ENCODE measurements at regions not wholly inside any gene's neighbourhood (a gene's known extent, or its start where the extent isn't known, plus 50 kb on each side); places are given as distances from the start of the nearest gene placed in this dataset.

DNA sequence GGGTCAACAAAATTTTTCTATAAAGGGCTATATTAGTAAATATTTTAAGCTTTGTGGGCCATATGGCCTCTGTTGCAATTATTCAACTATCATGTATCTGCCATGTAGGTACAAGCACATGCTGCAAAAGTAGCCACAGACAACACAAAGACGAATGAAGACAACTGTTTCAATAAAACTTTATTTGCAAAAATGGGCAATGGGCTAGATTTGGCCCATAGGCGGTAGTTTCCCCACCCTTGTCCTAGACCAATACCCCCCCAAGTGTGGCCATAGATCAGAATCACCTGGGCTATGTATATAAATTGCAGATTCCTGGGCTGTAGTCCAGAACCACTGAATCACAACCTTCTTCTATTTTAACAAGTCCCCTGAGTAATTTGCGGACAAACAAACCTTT lies 331.0 kb upstream of the PSMD7 start:
- Histone ChIP-seq H3K79me2 (ENCODE audit: insufficient read depth, low read length) (no peaks in the 10 kb centered on the region), H3K27ac (ENCODE audit: low read depth, low read length) (no peak overlapping the region), H3K4me1 (ENCODE audit: control insufficient read depth in 1 of 2, insufficient read depth in 2 of 2, low read length in 2 of 2) (no peaks in the 10 kb centered on the region), H2AFZ (ENCODE audit: low read depth, low read length, poor library complexity, severe bottlenecking) (no peak overlapping the region), H3K9ac (ENCODE audit: low read length) (no peak overlapping the region), H3K4me2 (ENCODE audit: low read length) (no peak overlapping the region), H3K4me3 (replicated peaks in 1 of 2; ENCODE audit: low read depth in 1 of 2, low read length in 2 of 2) (no peak overlapping the region), H3K9me3 (ENCODE audit: control insufficient read depth in 1 of 2, insufficient read depth in 1 of 2, low read depth in 1 of 2, low read length in 2 of 2) (0 out of 4 replicates have a peak, but pooled peaks cover 0 to 4% of the 10 kb centered on the region in 2 experiments), H3K27me3 (ENCODE audit: insufficient read depth, low read length) (peaks cover 20% of the 10 kb centered on the region), H4K20me1 (ENCODE audit: insufficient read depth) (no peaks in the 10 kb centered on the region; the same call in 1 of the 2 replicates), H3K9me2 (ENCODE audit: insufficient read depth) (no peaks in the 10 kb centered on the region), H3K36me3 (ENCODE audit: control insufficient read depth in 1 of 2, insufficient read depth in 2 of 2, low read length in 2 of 2) (no peaks in the 10 kb centered on the region)
- RAD21 ChIA-PET (ENCODE audit: low non-redundant PET in 1 of 2, low total read pairs in 2 of 2, uncharacterized antibody in 2 of 2, unreplicated experiment in 2 of 2), result no interaction called here
- DNase-seq (ENCODE audit: low read depth, low spot score) (no peak), ATAC-seq (no peak)
- intact Hi-C loops (cut with micrococcal nuclease), result no loop called here
- CTCF ChIA-PET, result no interaction called here
- BruUV-seq (replicated peaks), result no TSS peak
- TF ChIP-seq YY1 (IDR thresholded peaks at IDR 0.05; ENCODE audit: extremely low read depth, insufficient replicate concordance, low read depth, low read length) (no peak), TCF7L2 (IDR thresholded peaks at IDR 0.05; ENCODE audit: borderline replicate concordance, extremely low read depth, insufficient read depth, insufficient read length) (no peak), EZH2 (IDR thresholded peaks at IDR 0.05) (no peak), RAD21 (IDR thresholded peaks at IDR 0.05; ENCODE audit: low read depth) (no peak), SP1 (IDR thresholded peaks at IDR 0.05; ENCODE audit: low read depth) (no peak), CEBPB (IDR thresholded peaks at IDR 0.05; ENCODE audit: low read depth) (no peak), JUND (IDR thresholded peaks at IDR 0.05) (no peak)
- TF ChIP-seq, protein P1, sequence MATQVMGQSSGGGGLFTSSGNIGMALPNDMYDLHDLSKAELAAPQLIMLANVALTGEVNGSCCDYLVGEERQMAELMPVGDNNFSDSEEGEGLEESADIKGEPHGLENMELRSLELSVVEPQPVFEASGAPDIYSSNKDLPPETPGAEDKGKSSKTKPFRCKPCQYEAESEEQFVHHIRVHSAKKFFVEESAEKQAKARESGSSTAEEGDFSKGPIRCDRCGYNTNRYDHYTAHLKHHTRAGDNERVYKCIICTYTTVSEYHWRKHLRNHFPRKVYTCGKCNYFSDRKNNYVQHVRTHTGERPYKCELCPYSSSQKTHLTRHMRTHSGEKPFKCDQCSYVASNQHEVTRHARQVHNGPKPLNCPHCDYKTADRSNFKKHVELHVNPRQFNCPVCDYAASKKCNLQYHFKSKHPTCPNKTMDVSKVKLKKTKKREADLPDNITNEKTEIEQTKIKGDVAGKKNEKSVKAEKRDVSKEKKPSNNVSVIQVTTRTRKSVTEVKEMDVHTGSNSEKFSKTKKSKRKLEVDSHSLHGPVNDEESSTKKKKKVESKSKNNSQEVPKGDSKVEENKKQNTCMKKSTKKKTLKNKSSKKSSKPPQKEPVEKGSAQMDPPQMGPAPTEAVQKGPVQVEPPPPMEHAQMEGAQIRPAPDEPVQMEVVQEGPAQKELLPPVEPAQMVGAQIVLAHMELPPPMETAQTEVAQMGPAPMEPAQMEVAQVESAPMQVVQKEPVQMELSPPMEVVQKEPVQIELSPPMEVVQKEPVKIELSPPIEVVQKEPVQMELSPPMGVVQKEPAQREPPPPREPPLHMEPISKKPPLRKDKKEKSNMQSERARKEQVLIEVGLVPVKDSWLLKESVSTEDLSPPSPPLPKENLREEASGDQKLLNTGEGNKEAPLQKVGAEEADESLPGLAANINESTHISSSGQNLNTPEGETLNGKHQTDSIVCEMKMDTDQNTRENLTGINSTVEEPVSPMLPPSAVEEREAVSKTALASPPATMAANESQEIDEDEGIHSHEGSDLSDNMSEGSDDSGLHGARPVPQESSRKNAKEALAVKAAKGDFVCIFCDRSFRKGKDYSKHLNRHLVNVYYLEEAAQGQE (IDR thresholded peaks at IDR 0.05; ENCODE audit: low read depth), result no peak
- TF ChIP-seq, protein P2, sequence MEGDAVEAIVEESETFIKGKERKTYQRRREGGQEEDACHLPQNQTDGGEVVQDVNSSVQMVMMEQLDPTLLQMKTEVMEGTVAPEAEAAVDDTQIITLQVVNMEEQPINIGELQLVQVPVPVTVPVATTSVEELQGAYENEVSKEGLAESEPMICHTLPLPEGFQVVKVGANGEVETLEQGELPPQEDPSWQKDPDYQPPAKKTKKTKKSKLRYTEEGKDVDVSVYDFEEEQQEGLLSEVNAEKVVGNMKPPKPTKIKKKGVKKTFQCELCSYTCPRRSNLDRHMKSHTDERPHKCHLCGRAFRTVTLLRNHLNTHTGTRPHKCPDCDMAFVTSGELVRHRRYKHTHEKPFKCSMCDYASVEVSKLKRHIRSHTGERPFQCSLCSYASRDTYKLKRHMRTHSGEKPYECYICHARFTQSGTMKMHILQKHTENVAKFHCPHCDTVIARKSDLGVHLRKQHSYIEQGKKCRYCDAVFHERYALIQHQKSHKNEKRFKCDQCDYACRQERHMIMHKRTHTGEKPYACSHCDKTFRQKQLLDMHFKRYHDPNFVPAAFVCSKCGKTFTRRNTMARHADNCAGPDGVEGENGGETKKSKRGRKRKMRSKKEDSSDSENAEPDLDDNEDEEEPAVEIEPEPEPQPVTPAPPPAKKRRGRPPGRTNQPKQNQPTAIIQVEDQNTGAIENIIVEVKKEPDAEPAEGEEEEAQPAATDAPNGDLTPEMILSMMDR (IDR thresholded peaks at IDR 0.05 in 2 of 3, conservative IDR thresholded peaks at IDR 0.05 in 1 of 3; ENCODE audit: borderline replicate concordance in 1 of 3, insufficient read depth in 1 of 3, low read depth in 2 of 3, low read length in 2 of 3), result no peak
- TF ChIP-seq, protein P3, sequence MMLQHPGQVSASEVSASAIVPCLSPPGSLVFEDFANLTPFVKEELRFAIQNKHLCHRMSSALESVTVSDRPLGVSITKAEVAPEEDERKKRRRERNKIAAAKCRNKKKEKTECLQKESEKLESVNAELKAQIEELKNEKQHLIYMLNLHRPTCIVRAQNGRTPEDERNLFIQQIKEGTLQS (IDR thresholded peaks at IDR 0.05), result no peak
- TF ChIP-seq, protein P4, sequence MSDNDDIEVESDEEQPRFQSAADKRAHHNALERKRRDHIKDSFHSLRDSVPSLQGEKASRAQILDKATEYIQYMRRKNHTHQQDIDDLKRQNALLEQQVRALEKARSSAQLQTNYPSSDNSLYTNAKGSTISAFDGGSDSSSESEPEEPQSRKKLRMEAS (IDR thresholded peaks at IDR 0.05), result no peak
- TF ChIP-seq, protein P5, sequence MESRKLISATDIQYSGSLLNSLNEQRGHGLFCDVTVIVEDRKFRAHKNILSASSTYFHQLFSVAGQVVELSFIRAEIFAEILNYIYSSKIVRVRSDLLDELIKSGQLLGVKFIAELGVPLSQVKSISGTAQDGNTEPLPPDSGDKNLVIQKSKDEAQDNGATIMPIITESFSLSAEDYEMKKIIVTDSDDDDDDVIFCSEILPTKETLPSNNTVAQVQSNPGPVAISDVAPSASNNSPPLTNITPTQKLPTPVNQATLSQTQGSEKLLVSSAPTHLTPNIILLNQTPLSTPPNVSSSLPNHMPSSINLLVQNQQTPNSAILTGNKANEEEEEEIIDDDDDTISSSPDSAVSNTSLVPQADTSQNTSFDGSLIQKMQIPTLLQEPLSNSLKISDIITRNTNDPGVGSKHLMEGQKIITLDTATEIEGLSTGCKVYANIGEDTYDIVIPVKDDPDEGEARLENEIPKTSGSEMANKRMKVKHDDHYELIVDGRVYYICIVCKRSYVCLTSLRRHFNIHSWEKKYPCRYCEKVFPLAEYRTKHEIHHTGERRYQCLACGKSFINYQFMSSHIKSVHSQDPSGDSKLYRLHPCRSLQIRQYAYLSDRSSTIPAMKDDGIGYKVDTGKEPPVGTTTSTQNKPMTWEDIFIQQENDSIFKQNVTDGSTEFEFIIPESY (IDR thresholded peaks at IDR 0.05; ENCODE audit: extremely low read depth, insufficient replicate concordance, low read length), result no peak
- POLR2A ChIA-PET, result no interaction called here
